ENCODE measurements at regions not wholly inside any gene's neighbourhood (a gene's known extent, or its start where the extent isn't known, plus 50 kb on each side); places are given as distances from the start of the nearest gene placed in this dataset.

- DNase-seq, result no peak
Observed at GRCh38 chr7:112880818-112881418, 90.7 kb upstream of the TMEM168 start.

GRCh38 chr7:112877691-112878460 lies 87.7 kb upstream of the TMEM168 start:
- no peak for DNase-seq

- no peak for DNase-seq
Observed at GRCh38 chr7:112876877-112877276, 86.7 kb upstream of the TMEM168 start.

GRCh38 chr7:112874909-112875308 lies 84.7 kb upstream of the TMEM168 start:
- DNase-seq, result no peak

- DNase-seq, result no peak
Observed at GRCh38 chr7:112873831-112874553, 83.8 kb upstream of the TMEM168 start.

- peak; percentile 31 for DNase-seq
Observed at GRCh38 chr7:112869111-112869774, 79.0 kb upstream of the TMEM168 start.

GRCh38 chr7:112868609-112869008 lies 78.4 kb upstream of the TMEM168 start:
- DNase-seq, result no peak

- no peak for DNase-seq
Observed at GRCh38 chr7:112866424-112866823, 76.2 kb upstream of the TMEM168 start.

- DNase-seq, result no peak
Observed at GRCh38 chr7:112864380-112864779, 74.2 kb upstream of the TMEM168 start.

GRCh38 chr7:112858838-112859237 lies 68.6 kb upstream of the TMEM168 start:
- DNase-seq, result no peak

GRCh38 chr7:112855227-112855626 lies 65.0 kb upstream of the TMEM168 start:
- DNase-seq, result no peak

- DNase-seq, result no peak
Observed at GRCh38 chr7:112854169-112854568, 64.0 kb upstream of the TMEM168 start.

- no peak for DNase-seq
Observed at GRCh38 chr7:112853422-112853821, 63.2 kb upstream of the TMEM168 start.

- DNase-seq, result no peak
Observed at GRCh38 chr7:112843151-112843550, 53.0 kb upstream of the TMEM168 start.

All from GDM1 (cell line).